HG03342 (cell line): ENCODE measurements at regions not wholly inside any gene's neighbourhood (a gene's known extent, or its start where the extent isn't known, plus 50 kb on each side); places are given as distances from the start of the nearest gene placed in this dataset.

Source experiments
- ATAC-seq: cut with Tn5 transposase; IDR thresholded peaks from one replicate; pipeline ENCODE4 v1.9.1; 2021; ENCODE audit warnings: mild to moderate bottlenecking, moderate library complexity; ENCODE audit not compliant: unreplicated experiment

DNA sequence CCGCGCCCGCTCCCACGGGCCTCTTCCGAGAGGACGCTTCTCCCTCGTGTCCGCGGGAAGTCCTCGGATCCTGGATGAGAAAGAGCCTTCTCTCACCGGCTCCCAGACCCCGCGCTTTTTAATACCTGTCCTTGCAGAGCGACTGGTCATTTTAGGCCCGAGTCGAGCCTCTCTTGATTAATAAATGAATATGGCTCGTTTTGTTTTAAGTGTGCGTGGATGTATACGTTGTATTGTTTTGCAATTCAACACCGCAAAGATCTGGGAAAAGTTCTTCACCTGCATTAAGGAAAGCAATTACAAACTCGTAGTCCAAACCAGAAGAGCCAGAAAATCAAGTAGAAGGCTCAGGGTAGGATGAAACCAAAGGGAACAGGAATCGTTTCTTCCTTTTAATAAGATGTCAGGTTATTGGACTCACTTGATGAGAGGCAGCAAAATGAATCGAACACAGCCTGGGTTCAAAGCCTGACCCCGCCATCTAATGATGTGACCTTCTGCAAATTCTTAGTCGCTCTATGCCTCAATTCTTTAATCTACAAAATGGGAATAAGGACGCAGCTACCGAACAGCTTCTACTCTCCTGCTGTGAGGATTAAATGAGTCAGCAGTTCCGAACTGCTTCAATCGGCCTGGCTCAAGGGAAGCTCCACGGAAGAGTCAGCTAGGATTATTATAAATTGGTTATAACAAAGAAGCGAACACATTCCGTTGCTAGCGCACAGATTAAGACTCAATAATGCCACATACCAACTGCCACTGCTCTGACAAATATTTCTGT lies 277.8 kb upstream of the NEBL start:
- no peak for ATAC-seq

DNA sequence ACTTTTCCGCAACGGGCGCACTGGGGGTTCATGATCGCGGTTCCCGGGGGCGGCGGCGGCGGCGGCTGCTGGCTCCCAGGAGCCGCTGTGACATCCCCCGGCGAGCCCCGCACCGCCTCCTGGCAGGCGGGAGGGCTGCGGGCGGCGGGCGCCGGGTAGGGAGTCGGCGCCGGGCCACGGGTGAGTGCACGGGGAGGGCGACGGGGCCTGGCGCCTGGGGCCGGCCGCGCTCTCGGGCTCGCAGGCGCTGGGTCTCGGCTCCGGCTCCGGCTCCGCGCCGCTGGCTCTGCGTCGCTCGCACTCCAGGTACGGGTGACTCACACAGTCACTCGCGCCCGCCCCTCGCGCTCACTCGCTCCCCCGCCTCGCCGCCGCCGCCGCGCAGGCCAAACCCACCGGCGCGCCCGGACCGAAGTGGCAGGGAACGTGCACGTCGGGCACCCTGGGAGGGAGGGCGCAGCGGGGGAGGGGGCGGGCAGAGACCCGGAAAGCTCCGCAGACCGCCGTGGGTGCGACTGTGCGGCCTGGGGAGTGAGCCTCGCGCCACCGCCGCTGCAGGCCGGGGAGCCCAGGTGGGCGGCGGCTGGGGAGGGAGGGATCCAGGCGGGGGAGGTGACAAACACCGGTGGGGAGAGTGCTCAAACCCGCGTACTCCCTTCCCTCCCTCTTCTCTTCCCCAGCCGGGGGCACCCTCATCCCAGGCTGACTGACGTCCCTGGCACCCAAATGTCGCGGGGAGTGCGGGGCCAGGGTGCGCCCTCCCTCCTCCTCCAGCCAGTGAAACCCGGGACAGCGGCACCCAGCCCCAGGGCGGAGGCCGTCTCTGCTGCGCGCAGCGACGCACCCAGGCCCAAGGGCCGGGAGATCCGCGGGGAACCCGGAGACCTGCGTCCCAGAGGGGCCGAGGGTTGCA lies 276.9 kb upstream of the NEBL start:
- no peak for ATAC-seq

- ATAC-seq, result no peak
These were observed 276.1 kb upstream of the NEBL start for GRCh38 chr10:21172930-21173801.

- no peak for ATAC-seq
These were observed 275.4 kb upstream of the NEBL start for GRCh38 chr10:21172542-21172929.

DNA sequence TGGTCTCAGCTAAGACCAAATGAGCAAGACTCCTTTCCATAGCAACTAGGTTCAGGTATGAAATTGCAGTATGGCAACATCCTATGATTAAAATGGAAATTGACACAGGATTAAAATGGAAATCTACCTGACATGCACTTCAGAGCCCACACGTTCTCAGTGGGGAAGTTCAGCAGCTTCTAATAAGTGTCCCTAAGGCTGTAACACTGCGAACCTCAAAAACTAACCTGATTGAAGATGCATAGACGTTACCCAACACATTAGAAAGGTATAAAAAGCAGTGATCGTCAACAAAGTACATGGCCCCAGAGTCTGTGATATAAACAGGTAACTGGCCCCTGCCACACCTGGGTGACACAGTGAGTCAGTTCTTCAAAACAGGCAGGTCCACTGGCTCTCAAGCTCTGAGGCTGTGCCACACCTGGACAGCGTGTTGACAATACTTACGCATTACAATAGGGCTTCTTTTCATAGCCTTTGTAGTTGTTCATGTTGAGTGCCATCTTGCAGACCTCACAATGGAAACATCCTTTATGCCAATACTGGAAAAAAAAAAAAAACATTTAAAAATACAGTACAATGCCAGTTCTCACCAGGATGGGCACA lies 274.9 kb upstream of the NEBL start:
- no peak for ATAC-seq

DNA sequence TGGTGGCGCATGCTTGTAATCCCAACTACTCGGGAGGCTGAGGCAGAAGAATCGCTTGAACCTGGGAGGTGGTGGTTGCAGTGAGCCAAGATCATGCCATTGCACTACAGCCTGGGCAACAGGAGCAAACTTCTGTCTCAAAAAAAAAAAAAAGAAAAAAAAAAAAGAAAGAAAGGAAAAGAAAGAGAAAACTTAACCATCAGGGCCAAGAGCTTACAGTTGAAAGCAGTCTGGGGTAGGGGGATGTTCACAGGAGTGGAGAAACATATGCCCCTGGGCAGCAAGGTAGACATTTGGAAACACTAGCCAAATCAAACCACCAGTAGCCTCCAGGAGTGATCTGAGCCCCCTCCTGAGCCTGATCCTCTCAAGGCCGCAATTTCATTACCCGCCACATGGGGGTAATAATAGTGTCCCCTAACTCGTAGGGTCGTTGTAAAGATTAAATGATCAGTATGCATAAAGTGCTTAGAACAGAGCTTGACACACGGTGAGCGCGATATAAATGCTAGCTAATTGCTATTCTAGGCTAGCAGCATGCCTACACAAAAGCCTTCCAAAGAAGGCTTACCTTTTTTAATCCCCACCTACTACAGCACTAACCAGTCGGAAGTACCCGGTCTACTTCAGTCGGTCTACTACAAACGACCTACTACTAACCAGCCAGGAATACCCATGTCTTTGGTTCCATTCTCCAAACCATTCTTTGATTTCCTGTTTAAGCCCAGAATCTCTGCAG lies 274.3 kb upstream of the NEBL start:
- no peak for ATAC-seq

DNA sequence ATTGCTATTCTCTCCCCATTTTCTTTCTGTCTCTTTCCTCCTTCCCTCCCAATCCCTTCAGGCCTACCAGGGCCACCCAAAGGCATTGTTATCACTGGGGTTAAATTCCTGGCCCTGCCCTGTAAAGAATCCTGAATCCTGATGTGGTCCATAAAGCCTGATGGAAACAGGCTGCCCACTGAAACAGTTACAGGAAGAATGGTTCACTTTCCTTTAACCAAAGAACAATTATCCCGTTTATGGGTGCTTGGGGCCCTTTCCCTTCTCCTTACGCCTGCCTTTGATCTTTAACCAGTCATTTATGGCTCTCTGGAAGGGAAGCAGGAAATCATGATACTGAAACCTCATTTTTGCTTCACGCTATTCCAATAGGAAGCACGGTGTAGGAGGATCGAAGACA lies 273.1 kb upstream of the NEBL start:
- no peak for ATAC-seq

GRCh38 chr10:21169271-21169670 lies 272.2 kb upstream of the NEBL start:
- no peak for ATAC-seq

- no peak for ATAC-seq
These were observed 270.3 kb upstream of the NEBL start for GRCh38 chr10:21167288-21168010.

GRCh38 chr10:21166557-21167287 lies 269.6 kb upstream of the NEBL start:
- ATAC-seq, result no peak

GRCh38 chr10:21165489-21165888 lies 268.4 kb upstream of the NEBL start:
- no peak for ATAC-seq

- ATAC-seq, result no peak
These were observed 267.6 kb upstream of the NEBL start for GRCh38 chr10:21164687-21165086.

GRCh38 chr10:21162948-21163347 lies 265.8 kb upstream of the NEBL start:
- ATAC-seq, result no peak

DNA sequence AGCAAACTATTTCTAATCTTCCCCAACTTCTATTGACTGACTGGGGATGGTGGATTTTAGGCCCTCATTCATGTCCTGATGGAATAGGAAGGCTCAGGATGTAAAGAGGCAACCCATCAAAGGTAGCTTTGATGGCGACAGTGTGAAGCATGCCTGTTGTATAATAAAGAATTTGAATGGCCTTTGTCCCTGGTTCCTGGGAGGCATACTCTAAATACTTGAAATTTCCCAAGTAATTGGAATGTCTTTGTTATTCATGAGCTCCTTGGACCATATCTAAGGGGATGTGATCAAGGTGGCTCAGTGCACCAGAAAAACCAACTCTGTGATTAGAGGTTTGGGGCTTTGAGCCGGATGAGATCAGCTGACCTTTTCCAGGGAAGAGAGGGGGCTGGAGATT lies 264.5 kb upstream of the NEBL start:
- no peak for ATAC-seq

GRCh38 chr10:21161090-21161625 lies 264.0 kb upstream of the NEBL start:
- ATAC-seq, result no peak

DNA sequence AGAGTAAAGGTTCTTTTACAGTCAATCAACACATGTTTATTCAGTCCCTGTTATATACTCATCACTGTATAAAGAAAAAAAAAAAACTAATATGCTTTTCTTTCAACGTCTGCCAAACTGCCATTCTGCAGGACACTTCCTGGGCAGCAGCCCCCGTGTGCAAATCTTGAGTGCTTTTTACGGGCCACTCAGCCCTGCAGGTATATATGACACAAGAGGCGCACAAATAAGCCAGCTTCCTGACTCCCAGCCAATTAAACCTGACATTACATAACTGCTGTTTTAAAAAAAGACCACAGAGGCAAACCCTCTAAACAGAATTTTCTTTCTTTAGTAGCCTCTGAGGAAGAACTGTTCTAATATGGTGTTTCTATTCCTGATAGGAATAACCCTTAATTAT lies 263.0 kb upstream of the NEBL start:
- ATAC-seq, result no peak

DNA sequence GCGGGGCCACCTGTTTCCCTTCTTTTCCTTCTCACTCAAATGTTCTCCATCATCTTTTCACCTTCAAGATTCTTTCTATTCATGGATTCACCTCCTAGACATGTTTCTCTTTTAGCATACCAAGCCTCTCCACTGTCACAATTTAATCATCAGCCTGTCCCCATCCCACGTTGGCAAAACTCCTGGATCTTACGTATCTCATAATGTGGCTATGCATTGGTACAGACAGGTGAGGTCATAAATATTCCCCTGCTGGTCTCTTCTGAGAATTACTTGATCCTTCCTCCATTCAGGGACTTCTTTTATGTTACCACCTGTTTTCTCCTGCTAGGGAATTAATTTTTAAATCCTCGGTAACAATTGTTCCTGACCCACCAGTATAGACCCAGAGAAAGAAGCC lies 262.6 kb upstream of the NEBL start:
- ATAC-seq, result no peak

- ATAC-seq, result no peak
These were observed 261.2 kb upstream of the NEBL start for GRCh38 chr10:21158301-21158700.
